GM10248 (cell line): ENCODE measurements at regions not wholly inside any gene's neighbourhood (a gene's known extent, or its start where the extent isn't known, plus 50 kb on each side); places are given as distances from the start of the nearest gene placed in this dataset.
A peak's percentile ranks its signal among the peaks of the same experiment; 100 is the strongest.

Experiments used
- CTCF ChIA-PET: fragments of 300-600 bp; sonication (Branson Sonifier 250); formaldehyde crosslinking; extraction: SDS; loops from one replicate; lab custom pipeline; 2021; ENCODE audit warnings: antibody characterized with exemption; lab: Yijun Ruan, JAX
- POLR2A ChIA-PET: fragments of 350-650 bp; sonication (Branson Sonifier 250); formaldehyde crosslinking; extraction: SDS; loops from one replicate; lab custom pipeline; 2020; ENCODE audit warnings: antibody characterized with exemption; lab: Yijun Ruan, JAX
- DNase-seq: peaks from one replicate; pipeline ENCODE4 v3.0.0; 2012; ENCODE audit errors: extremely low spot score
- TF ChIP-seq, protein P1 (sequence below): IDR thresholded peaks from 2 replicates; pipeline ENCODE4 v1.5.1; 2012; ENCODE audit warnings: mild to moderate bottlenecking, low read depth; ENCODE audit errors: extremely low read depth, missing control alignments, control extremely low read depth

- TF ChIP-seq, protein P1, sequence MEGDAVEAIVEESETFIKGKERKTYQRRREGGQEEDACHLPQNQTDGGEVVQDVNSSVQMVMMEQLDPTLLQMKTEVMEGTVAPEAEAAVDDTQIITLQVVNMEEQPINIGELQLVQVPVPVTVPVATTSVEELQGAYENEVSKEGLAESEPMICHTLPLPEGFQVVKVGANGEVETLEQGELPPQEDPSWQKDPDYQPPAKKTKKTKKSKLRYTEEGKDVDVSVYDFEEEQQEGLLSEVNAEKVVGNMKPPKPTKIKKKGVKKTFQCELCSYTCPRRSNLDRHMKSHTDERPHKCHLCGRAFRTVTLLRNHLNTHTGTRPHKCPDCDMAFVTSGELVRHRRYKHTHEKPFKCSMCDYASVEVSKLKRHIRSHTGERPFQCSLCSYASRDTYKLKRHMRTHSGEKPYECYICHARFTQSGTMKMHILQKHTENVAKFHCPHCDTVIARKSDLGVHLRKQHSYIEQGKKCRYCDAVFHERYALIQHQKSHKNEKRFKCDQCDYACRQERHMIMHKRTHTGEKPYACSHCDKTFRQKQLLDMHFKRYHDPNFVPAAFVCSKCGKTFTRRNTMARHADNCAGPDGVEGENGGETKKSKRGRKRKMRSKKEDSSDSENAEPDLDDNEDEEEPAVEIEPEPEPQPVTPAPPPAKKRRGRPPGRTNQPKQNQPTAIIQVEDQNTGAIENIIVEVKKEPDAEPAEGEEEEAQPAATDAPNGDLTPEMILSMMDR = no peak
- CTCF ChIA-PET = interaction anchor here (1.1 kb wide), 1 partner anchor 9 kb away, joined by 3 read pairs; no protein-coding TSS in a partner anchor
- no peak for DNase-seq
- POLR2A ChIA-PET = no interaction called here
Measured at GRCh38 chr16:80151722-80152111, 389.1 kb upstream of the DYNLRB2 start.

DNA sequence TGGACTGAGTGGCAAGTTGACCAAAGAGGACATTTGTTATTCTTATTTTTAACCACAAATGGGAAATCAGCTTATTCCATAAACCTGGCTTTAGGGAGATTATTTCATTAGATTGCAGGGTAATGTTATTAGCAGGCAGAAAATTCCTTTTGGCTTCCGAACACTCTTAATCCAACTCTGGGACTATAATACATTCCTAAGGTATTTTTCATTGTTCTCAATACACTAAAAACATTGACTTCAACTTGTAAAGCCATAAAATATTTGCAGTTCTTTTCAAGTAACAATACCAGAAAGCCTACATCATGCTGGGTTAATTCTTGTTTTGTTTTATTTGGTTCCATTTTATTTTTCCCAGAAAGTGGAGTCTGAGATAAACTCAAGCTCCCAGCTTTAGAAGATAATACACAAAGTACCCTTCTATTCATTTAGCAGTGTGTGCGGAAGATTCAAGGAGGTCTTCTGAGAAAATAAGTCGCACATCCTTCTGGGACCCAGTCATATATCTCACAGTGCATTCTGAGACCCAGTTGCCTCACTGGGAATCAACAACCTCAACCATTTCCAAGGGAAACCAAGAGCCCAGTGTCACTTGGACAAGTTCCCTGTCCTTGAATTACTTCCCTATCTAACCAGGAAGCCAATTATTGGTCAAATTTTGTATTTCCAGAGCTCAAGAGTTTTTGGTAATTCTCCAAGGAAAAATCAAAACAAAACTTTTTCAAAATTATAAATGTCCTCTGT, 389.6 kb upstream of the DYNLRB2 start:
- CTCF ChIA-PET = interaction anchor here (1.1 kb wide), 1 partner anchor 9 kb away, joined by 3 read pairs; no protein-coding TSS in a partner anchor
- DNase-seq = no peak
- TF ChIP-seq, protein P1 = no peak
- POLR2A ChIA-PET = no interaction called here

GRCh38 chr16:80148826-80149225, 392.0 kb upstream of the DYNLRB2 start:
- no peak for DNase-seq
- TF ChIP-seq, protein P1 = no peak
- ChIA-PET POLR2A (no interaction called here), CTCF (no interaction called here)

- ChIA-PET POLR2A (no interaction called here), CTCF (no interaction called here)
- TF ChIP-seq, protein P1 = no peak
- no peak for DNase-seq
Measured at GRCh38 chr16:80147026-80147655, 393.7 kb upstream of the DYNLRB2 start.

DNA sequence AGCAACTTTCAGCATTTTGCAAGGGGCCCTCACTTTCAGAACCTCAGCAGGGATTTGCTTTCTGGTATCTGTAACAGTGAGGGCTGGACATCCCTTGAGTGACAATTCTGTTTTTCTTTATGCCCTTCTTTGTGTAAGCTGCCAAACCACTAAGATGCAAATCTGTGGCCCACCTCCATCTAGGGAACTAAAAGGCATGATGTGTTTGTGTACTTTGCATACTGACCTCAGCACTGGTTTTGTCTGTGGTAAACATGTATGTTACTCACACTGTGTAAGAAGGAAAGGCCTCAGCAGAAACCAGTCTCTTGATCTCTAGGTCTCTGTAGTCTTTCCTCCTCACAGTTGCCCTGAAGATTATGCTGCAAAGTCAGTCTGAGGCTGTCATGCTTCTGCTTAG, 396.6 kb upstream of the DYNLRB2 start:
- POLR2A ChIA-PET = no interaction called here
- DNase-seq = peak; percentile 14
- CTCF ChIA-PET = no interaction called here
- TF ChIP-seq, protein P1 = no peak

GRCh38 chr16:80142940-80143339, 397.9 kb upstream of the DYNLRB2 start:
- ChIA-PET CTCF (interaction anchor here (1.2 kb wide), 1 partner anchor 8 kb away, joined by 3 read pairs; no protein-coding TSS in a partner anchor), POLR2A (no interaction called here)
- TF ChIP-seq, protein P1 = no peak
- DNase-seq = no peak
